ENCODE measurements at regions not wholly inside any gene's neighbourhood (a gene's known extent, or its start where the extent isn't known, plus 50 kb on each side); places are given as distances from the start of the nearest gene placed in this dataset.

DNA sequence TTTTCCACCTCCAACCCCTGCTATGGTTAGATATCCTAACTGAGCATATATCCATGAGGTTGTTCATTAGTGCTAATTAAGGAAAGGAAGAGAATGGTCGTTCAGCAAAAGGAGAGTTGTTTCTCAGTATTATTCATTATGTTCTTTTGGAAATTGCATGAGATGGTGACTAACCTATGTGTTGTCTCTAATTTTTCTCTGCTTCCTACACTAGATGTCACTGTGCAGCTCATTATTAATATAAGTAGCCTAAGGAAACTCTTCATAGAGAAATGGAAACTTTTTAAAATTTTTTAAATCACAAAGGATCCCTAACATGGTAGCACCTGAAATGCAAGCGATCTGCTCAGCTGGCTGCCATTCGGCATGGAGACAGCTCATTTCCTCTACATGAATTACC is 67.7 kb upstream of the FAM9A start:
- no peaks in the 10 kb centered on the region for H3K9me3 Mint-ChIP-seq
- H3K4me3 Mint-ChIP-seq: no peak overlapping the region
- no peak overlapping the region for H3K27ac Mint-ChIP-seq
- H3K36me3 Mint-ChIP-seq (ENCODE audit: low read depth): no peaks in the 10 kb centered on the region
- Histone ChIP-seq H3K9me3 (ENCODE audit: control insufficient read depth in 1 of 2, insufficient read depth in 1 of 2, low read length in 2 of 2) (no peaks in the 10 kb centered on the region), H3K4me3 (ENCODE audit: low read length) (no peak overlapping the region), H3K4me1 (ENCODE audit: insufficient read depth, low read length) (no peaks in the 10 kb centered on the region), H3K36me3 (ENCODE audit: insufficient read depth, low read length) (no peaks in the 10 kb centered on the region), H3K27ac (ENCODE audit: low read depth in 1 of 2, low read length in 2 of 2) (no peak overlapping the region), H3K27me3 (ENCODE audit: control insufficient read depth in 1 of 2, insufficient read depth in 2 of 2, low read length in 2 of 2) (no peaks in the 10 kb centered on the region)
- intact Hi-C loops (cut with DNase I, micrococcal nuclease): no loop called here
- CTCF ChIA-PET: no interaction called here
- peaks cover 4% of the 10 kb centered on the region for H3K27me3 Mint-ChIP-seq
- DNase-seq: no peak
- POLR2A ChIA-PET: no interaction called here
- H3K4me1 Mint-ChIP-seq (ENCODE audit: low read depth): no peaks in the 10 kb centered on the region
- ATAC-seq (ENCODE audit: poor library complexity): no peak
- no peak for TF ChIP-seq CTCF (IDR thresholded peaks at IDR 0.05)

- Histone ChIP-seq H3K9me3 (ENCODE audit: control insufficient read depth in 1 of 2, insufficient read depth in 1 of 2, low read length in 2 of 2) (no peaks in the 10 kb centered on the region), H3K27ac (ENCODE audit: low read depth in 1 of 2, low read length in 2 of 2) (no peak overlapping the region), H3K4me1 (ENCODE audit: insufficient read depth, low read length) (no peaks in the 10 kb centered on the region), H3K36me3 (ENCODE audit: insufficient read depth, low read length) (no peaks in the 10 kb centered on the region), H3K27me3 (ENCODE audit: control insufficient read depth in 1 of 2, insufficient read depth in 2 of 2, low read length in 2 of 2) (no peaks in the 10 kb centered on the region), H3K4me3 (ENCODE audit: low read length) (no peak overlapping the region)
- no peaks in the 10 kb centered on the region for H3K4me1 Mint-ChIP-seq (ENCODE audit: low read depth)
- intact Hi-C loops (cut with DNase I, micrococcal nuclease): no loop called here
- H3K9me3 Mint-ChIP-seq: no peaks in the 10 kb centered on the region
- no peak overlapping the region for H3K27ac Mint-ChIP-seq
- TF ChIP-seq CTCF (IDR thresholded peaks at IDR 0.05): no peak
- POLR2A ChIA-PET: no interaction called here
- no peak overlapping the region for H3K4me3 Mint-ChIP-seq
- ATAC-seq (ENCODE audit: poor library complexity) (no peak), DNase-seq (no peak)
- CTCF ChIA-PET: no interaction called here
- no peaks in the 10 kb centered on the region for H3K36me3 Mint-ChIP-seq (ENCODE audit: low read depth)
- peaks cover 4% of the 10 kb centered on the region for H3K27me3 Mint-ChIP-seq
Measured at GRCh38 chrX:8868070-8868773, 67.0 kb upstream of the FAM9A start.

GRCh38 chrX:8867406-8867805 is 66.2 kb upstream of the FAM9A start:
- H3K4me1 Mint-ChIP-seq (ENCODE audit: low read depth): no peaks in the 10 kb centered on the region
- peaks cover 5% of the 10 kb centered on the region for H3K27me3 Mint-ChIP-seq
- H3K4me1 ChIP-seq (ENCODE audit: insufficient read depth, low read length): no peaks in the 10 kb centered on the region
- no peak for DNase-seq
- H3K4me3 Mint-ChIP-seq: no peak overlapping the region
- H3K4me3 ChIP-seq (ENCODE audit: low read length): no peak overlapping the region
- H3K27ac ChIP-seq (ENCODE audit: low read depth in 1 of 2, low read length in 2 of 2): no peak overlapping the region
- H3K36me3 Mint-ChIP-seq (ENCODE audit: low read depth): no peaks in the 10 kb centered on the region
- H3K36me3 ChIP-seq (ENCODE audit: insufficient read depth, low read length): no peaks in the 10 kb centered on the region
- H3K27ac Mint-ChIP-seq: no peak overlapping the region
- no peak for ATAC-seq (ENCODE audit: poor library complexity)
- CTCF ChIA-PET: no interaction called here
- intact Hi-C loops (cut with DNase I, micrococcal nuclease): no loop called here
- H3K9me3 ChIP-seq (ENCODE audit: control insufficient read depth in 1 of 2, insufficient read depth in 1 of 2, low read length in 2 of 2): no peaks in the 10 kb centered on the region
- H3K9me3 Mint-ChIP-seq: no peaks in the 10 kb centered on the region
- POLR2A ChIA-PET: no interaction called here
- no peak for TF ChIP-seq CTCF (IDR thresholded peaks at IDR 0.05)
- H3K27me3 ChIP-seq (ENCODE audit: control insufficient read depth in 1 of 2, insufficient read depth in 2 of 2, low read length in 2 of 2): no peaks in the 10 kb centered on the region
